ENCODE measurements at regions not wholly inside any gene's neighbourhood (a gene's known extent, or its start where the extent isn't known, plus 50 kb on each side); places are given as distances from the start of the nearest gene placed in this dataset.

GRCh38 chr1:8239306-8240023 lies 78.4 kb upstream of the SLC45A1 start:
- H2AFZ ChIP-seq (ENCODE audit: low read length), result no peak overlapping the region
- H3K27ac ChIP-seq (ENCODE audit: low read length), result no peak overlapping the region
- no peak overlapping the region for H3K4me3 ChIP-seq (ENCODE audit: low read length)

DNA sequence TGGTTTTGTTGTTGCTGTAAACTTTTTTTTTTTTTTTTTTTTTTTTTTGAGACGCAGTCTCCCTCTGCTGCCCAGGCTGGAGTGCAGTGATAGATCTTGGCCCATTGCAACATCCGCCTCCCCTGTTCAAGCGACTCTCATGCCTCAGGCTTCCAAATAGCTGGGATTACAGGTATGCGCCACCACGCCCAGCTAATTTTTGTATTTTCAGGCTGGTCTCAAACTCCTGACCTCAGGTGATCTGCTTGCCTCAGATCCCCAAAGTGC lies 78.9 kb upstream of the SLC45A1 start:
- Histone ChIP-seq H3K27ac (ENCODE audit: low read length) (no peak overlapping the region), H3K27me3 (replicated peaks; ENCODE audit: insufficient read depth, low read length) (peaks cover 65% of the 10 kb centered on the region), H4K20me1 (ENCODE audit: insufficient read depth, low read length) (no peaks in the 10 kb centered on the region), H3K9ac (ENCODE audit: low read length) (no peak overlapping the region), H3K9me2 (replicated peaks; ENCODE audit: insufficient read depth, low read length) (no peaks in the 10 kb centered on the region), H3K9me3 (replicated peaks; ENCODE audit: insufficient read depth, low read length) (no peaks in the 10 kb centered on the region), H3K79me2 (ENCODE audit: low read length) (no peaks in the 10 kb centered on the region), H2AFZ (ENCODE audit: low read length) (no peak overlapping the region), H3K4me2 (ENCODE audit: low read depth, low read length) (no peak overlapping the region), H3K4me3 (ENCODE audit: low read length) (no peak overlapping the region), H3K4me1 (ENCODE audit: low read length) (no peaks in the 10 kb centered on the region), H3K36me3 (replicated peaks; ENCODE audit: insufficient read depth, low read length) (no peaks in the 10 kb centered on the region), H3F3A (ENCODE audit: insufficient read depth, low read length) (no peaks in the 10 kb centered on the region)
- DNase-seq, result no peak
- TF ChIP-seq EZH2 (optimal IDR thresholded peaks at IDR 0.05; ENCODE audit: low read depth, low read length) (no peak), EZH2phosphoT487 (IDR thresholded peaks at IDR 0.05; ENCODE audit: low read length) (no peak)
- TF ChIP-seq, protein P1, sequence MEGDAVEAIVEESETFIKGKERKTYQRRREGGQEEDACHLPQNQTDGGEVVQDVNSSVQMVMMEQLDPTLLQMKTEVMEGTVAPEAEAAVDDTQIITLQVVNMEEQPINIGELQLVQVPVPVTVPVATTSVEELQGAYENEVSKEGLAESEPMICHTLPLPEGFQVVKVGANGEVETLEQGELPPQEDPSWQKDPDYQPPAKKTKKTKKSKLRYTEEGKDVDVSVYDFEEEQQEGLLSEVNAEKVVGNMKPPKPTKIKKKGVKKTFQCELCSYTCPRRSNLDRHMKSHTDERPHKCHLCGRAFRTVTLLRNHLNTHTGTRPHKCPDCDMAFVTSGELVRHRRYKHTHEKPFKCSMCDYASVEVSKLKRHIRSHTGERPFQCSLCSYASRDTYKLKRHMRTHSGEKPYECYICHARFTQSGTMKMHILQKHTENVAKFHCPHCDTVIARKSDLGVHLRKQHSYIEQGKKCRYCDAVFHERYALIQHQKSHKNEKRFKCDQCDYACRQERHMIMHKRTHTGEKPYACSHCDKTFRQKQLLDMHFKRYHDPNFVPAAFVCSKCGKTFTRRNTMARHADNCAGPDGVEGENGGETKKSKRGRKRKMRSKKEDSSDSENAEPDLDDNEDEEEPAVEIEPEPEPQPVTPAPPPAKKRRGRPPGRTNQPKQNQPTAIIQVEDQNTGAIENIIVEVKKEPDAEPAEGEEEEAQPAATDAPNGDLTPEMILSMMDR (IDR thresholded peaks at IDR 0.05; ENCODE audit: low read length), result no peak

More at GRCh38 chr1:8239306-8240023, 78.4 kb upstream of the SLC45A1 start:
- TF ChIP-seq EZH2phosphoT487 (IDR thresholded peaks at IDR 0.05; ENCODE audit: low read length) (no peak), EZH2 (optimal IDR thresholded peaks at IDR 0.05; ENCODE audit: low read depth, low read length) (no peak)
- TF ChIP-seq, protein P1 (IDR thresholded peaks at IDR 0.05; ENCODE audit: low read length), result no peak
- H3K27me3 ChIP-seq (replicated peaks; ENCODE audit: insufficient read depth, low read length), result peaks cover 66% of the 10 kb centered on the region
- H4K20me1 ChIP-seq (ENCODE audit: insufficient read depth, low read length), result no peaks in the 10 kb centered on the region
- no peak overlapping the region for H3K4me2 ChIP-seq (ENCODE audit: low read depth, low read length)
- H3K9ac ChIP-seq (ENCODE audit: low read length), result no peak overlapping the region
- H3K79me2 ChIP-seq (ENCODE audit: low read length), result no peaks in the 10 kb centered on the region
- H3K36me3 ChIP-seq (replicated peaks; ENCODE audit: insufficient read depth, low read length), result no peaks in the 10 kb centered on the region
- no peaks in the 10 kb centered on the region for H3K4me1 ChIP-seq (ENCODE audit: low read length)
- no peaks in the 10 kb centered on the region for H3K9me3 ChIP-seq (replicated peaks; ENCODE audit: insufficient read depth, low read length)
- H3K9me2 ChIP-seq (replicated peaks; ENCODE audit: insufficient read depth, low read length), result no peaks in the 10 kb centered on the region
- no peaks in the 10 kb centered on the region for H3F3A ChIP-seq (ENCODE audit: insufficient read depth, low read length)
- DNase-seq, result no peak

- no peaks in the 10 kb centered on the region for H3K9me3 ChIP-seq (replicated peaks; ENCODE audit: insufficient read depth, low read length)
- no peaks in the 10 kb centered on the region for H3K9me2 ChIP-seq (replicated peaks; ENCODE audit: insufficient read depth, low read length)
- H3K27ac ChIP-seq (ENCODE audit: low read length), result no peak overlapping the region
- H3K4me2 ChIP-seq (ENCODE audit: low read depth, low read length), result no peak overlapping the region
- TF ChIP-seq EZH2 (optimal IDR thresholded peaks at IDR 0.05; ENCODE audit: low read depth, low read length) (no peak), EZH2phosphoT487 (IDR thresholded peaks at IDR 0.05; ENCODE audit: low read length) (no peak)
- TF ChIP-seq, protein P1 (IDR thresholded peaks at IDR 0.05; ENCODE audit: low read length), result no peak
- H3K27me3 ChIP-seq (replicated peaks; ENCODE audit: insufficient read depth, low read length), result peaks cover 62% of the 10 kb centered on the region
- H3K4me3 ChIP-seq (ENCODE audit: low read length), result no peak overlapping the region
- H3K79me2 ChIP-seq (ENCODE audit: low read length), result no peaks in the 10 kb centered on the region
- no peaks in the 10 kb centered on the region for H3F3A ChIP-seq (ENCODE audit: insufficient read depth, low read length)
- no peaks in the 10 kb centered on the region for H3K36me3 ChIP-seq (replicated peaks; ENCODE audit: insufficient read depth, low read length)
- H4K20me1 ChIP-seq (ENCODE audit: insufficient read depth, low read length), result no peaks in the 10 kb centered on the region
- H2AFZ ChIP-seq (ENCODE audit: low read length), result no peak overlapping the region
- no peak for DNase-seq
- H3K4me1 ChIP-seq (ENCODE audit: low read length), result no peaks in the 10 kb centered on the region
- H3K9ac ChIP-seq (ENCODE audit: low read length), result no peak overlapping the region
Measured at GRCh38 chr1:8238141-8239038, 79.5 kb upstream of the SLC45A1 start.
